OCI-LY3 (cell line): ENCODE measurements at regions not wholly inside any gene's neighbourhood (a gene's known extent, or its start where the extent isn't known, plus 50 kb on each side); places are given as distances from the start of the nearest gene placed in this dataset.

Source experiments
- EZH2phosphoT487 ChIP-seq: fragments of 200-600 bp; shearing (Covaris generic); IDR thresholded peaks from 2 replicates; pipeline ENCODE4 v1.6.1; 2018; ENCODE audit warnings: antibody characterized with exemption, mixed run types, low read depth
- TF ChIP-seq, protein P1 (sequence below): fragments of 200-600, 300-600 bp; sonication (generic); IDR thresholded peaks from 2 replicates; pipeline ENCODE4 v1.5.1; 2014; ENCODE audit warnings: antibody characterized with exemption, low read length, low read depth

DNA sequence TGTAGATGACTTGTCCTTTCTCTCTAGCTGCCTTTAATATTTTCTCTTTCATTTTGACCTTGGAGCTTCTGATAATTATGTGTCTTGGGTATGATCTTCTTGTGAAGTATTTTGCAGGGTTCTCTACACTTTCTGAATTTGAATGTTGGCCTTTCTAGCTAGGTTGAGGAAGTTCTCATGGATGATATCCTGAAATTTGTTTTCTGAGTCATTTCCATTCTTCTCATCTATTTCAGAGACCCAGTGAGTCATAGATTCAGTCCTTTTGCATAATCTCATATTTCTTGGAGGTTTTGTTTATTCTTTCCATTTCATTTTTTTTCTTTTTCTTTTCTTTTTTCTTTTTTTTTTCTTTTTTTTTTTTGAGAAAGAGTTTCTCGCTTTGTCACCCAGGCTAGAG lies 585.7 kb upstream of the PABPC4L start:
- TF ChIP-seq, protein P1, sequence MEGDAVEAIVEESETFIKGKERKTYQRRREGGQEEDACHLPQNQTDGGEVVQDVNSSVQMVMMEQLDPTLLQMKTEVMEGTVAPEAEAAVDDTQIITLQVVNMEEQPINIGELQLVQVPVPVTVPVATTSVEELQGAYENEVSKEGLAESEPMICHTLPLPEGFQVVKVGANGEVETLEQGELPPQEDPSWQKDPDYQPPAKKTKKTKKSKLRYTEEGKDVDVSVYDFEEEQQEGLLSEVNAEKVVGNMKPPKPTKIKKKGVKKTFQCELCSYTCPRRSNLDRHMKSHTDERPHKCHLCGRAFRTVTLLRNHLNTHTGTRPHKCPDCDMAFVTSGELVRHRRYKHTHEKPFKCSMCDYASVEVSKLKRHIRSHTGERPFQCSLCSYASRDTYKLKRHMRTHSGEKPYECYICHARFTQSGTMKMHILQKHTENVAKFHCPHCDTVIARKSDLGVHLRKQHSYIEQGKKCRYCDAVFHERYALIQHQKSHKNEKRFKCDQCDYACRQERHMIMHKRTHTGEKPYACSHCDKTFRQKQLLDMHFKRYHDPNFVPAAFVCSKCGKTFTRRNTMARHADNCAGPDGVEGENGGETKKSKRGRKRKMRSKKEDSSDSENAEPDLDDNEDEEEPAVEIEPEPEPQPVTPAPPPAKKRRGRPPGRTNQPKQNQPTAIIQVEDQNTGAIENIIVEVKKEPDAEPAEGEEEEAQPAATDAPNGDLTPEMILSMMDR: no peak
- TF ChIP-seq EZH2phosphoT487: no peak
